ENCODE measurements at regions not wholly inside any gene's neighbourhood (a gene's known extent, or its start where the extent isn't known, plus 50 kb on each side); places are given as distances from the start of the nearest gene placed in this dataset.

GRCh38 chr5:85972539-85972938, 645.2 kb upstream of the COX7C start:
- no peak for TF ChIP-seq POLR2A (IDR thresholded peaks at IDR 0.05; ENCODE audit: low read length)
- TF ChIP-seq GATA1 (IDR thresholded peaks at IDR 0.05; ENCODE audit: low read depth, low read length): no peak

All from erythroblast (primary cell).